Neural progenitor cell (in vitro differentiated cells): ENCODE measurements at regions not wholly inside any gene's neighbourhood (a gene's known extent, or its start where the extent isn't known, plus 50 kb on each side); places are given as distances from the start of the nearest gene placed in this dataset.

ENCODE experiments used
- EZH2 ChIP-seq: fragments of 200-600 bp; sonication (generic); IDR thresholded peaks from 2 replicates; pipeline ENCODE4 v1.6.1; 2017; ENCODE audit warnings: antibody characterized with exemption, mild to moderate bottlenecking, moderate library complexity
- EZH2phosphoT487 ChIP-seq: fragments of 200-600 bp; sonication (generic); IDR thresholded peaks from 2 replicates; pipeline ENCODE4 v1.6.1; 2017; ENCODE audit warnings: antibody characterized with exemption
- TF ChIP-seq, protein P1 (sequence below): fragments of 200-600 bp; sonication (generic); IDR thresholded peaks from 2 replicates; pipeline ENCODE4 v1.5.1; 2017; ENCODE audit warnings: antibody characterized with exemption, mild to moderate bottlenecking

DNA sequence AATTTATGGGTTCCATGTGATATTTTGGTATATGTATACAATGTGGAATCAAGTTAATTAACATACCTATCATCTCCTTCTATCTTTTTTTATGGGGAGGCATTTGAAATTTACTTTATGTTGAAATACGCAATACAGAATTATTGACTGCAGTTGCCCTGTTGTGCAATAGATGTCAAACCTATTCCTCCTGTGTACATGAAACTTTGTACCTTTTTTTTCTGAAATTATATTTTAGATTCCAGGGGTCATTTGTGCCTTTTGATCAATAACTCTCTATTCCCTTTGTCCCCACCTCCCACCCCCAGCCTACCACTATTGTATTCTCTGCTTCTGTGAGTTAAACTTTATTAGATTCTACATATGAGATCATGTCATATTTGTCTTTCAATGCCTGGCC lies 369.9 kb downstream of the FSIP2 start:
- TF ChIP-seq, protein P1, sequence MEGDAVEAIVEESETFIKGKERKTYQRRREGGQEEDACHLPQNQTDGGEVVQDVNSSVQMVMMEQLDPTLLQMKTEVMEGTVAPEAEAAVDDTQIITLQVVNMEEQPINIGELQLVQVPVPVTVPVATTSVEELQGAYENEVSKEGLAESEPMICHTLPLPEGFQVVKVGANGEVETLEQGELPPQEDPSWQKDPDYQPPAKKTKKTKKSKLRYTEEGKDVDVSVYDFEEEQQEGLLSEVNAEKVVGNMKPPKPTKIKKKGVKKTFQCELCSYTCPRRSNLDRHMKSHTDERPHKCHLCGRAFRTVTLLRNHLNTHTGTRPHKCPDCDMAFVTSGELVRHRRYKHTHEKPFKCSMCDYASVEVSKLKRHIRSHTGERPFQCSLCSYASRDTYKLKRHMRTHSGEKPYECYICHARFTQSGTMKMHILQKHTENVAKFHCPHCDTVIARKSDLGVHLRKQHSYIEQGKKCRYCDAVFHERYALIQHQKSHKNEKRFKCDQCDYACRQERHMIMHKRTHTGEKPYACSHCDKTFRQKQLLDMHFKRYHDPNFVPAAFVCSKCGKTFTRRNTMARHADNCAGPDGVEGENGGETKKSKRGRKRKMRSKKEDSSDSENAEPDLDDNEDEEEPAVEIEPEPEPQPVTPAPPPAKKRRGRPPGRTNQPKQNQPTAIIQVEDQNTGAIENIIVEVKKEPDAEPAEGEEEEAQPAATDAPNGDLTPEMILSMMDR, result no peak
- TF ChIP-seq EZH2phosphoT487, result no peak
- TF ChIP-seq EZH2, result no peak
